NCI-H2081 treated with DMSO at 0.1 percent for 48 hours (cell line): ENCODE measurements at regions not wholly inside any gene's neighbourhood (a gene's known extent, or its start where the extent isn't known, plus 50 kb on each side); places are given as distances from the start of the nearest gene placed in this dataset.
"Not testable (repeated sequence)": the region's sequence is repeated elsewhere in the genome, so short reads cannot be mapped to it uniquely, and the experiment has no call there.

Source experiments
- DNase-seq: peaks from one replicate; lab custom pipeline; 2025; lab: John Stamatoyannopoulos, UW

GRCh38 chr5:82425591-82425990, 147.4 kb upstream of the RPS23 start:
- no peak for DNase-seq

GRCh38 chr5:82424211-82424610, 146.1 kb upstream of the RPS23 start:
- DNase-seq = no peak

GRCh38 chr5:82422751-82423181, 144.6 kb upstream of the RPS23 start:
- no peak for DNase-seq

GRCh38 chr5:82422001-82422740, 144.0 kb upstream of the RPS23 start:
- DNase-seq = no peak

GRCh38 chr5:82421119-82421518, 143.0 kb upstream of the RPS23 start:
- no peak for DNase-seq

- not testable (repeated sequence) for DNase-seq
These were observed 142.4 kb upstream of the RPS23 start for GRCh38 chr5:82420524-82420923.

- no peak for DNase-seq
These were observed 141.6 kb upstream of the RPS23 start for GRCh38 chr5:82419559-82420332.

- no peak for DNase-seq
These were observed 140.4 kb upstream of the RPS23 start for GRCh38 chr5:82418608-82418950.

GRCh38 chr5:82417776-82418607, 139.8 kb upstream of the RPS23 start:
- DNase-seq = no peak

- no peak for DNase-seq
These were observed 138.4 kb upstream of the RPS23 start for GRCh38 chr5:82416512-82416911.

- no peak for DNase-seq
These were observed 135.9 kb upstream of the RPS23 start for GRCh38 chr5:82414041-82414388.

GRCh38 chr5:82413302-82414040, 135.3 kb upstream of the RPS23 start:
- DNase-seq = no peak

GRCh38 chr5:82408033-82408432, 129.9 kb upstream of the RPS23 start:
- no peak for DNase-seq

- DNase-seq = no peak
These were observed 128.1 kb upstream of the RPS23 start for GRCh38 chr5:82406205-82406773.

- no peak for DNase-seq
These were observed 127.6 kb upstream of the RPS23 start for GRCh38 chr5:82405618-82406204.

GRCh38 chr5:82405161-82405560, 127.0 kb upstream of the RPS23 start:
- no peak for DNase-seq

- no peak for DNase-seq
These were observed 126.3 kb upstream of the RPS23 start for GRCh38 chr5:82404382-82404945.

GRCh38 chr5:82403724-82404123, 125.6 kb upstream of the RPS23 start:
- DNase-seq = no peak

GRCh38 chr5:82403026-82403425, 124.9 kb upstream of the RPS23 start:
- no peak for DNase-seq

- DNase-seq = no peak
These were observed 121.0 kb upstream of the RPS23 start for GRCh38 chr5:82399111-82399510.

GRCh38 chr5:82397741-82398320, 119.7 kb upstream of the RPS23 start:
- no peak for DNase-seq
